GM23338 (cell line): ENCODE measurements at regions not wholly inside any gene's neighbourhood (a gene's known extent, or its start where the extent isn't known, plus 50 kb on each side); places are given as distances from the start of the nearest gene placed in this dataset.

Experiments used
- ATAC-seq: fragments of 200-7000 bp; cut with Tn5 transposase; 3 replicates; pipeline ENCODE4 v1.9.1; 2020
- DNase-seq: peaks from one replicate; pipeline ENCODE4 v3.0.0-alpha.2; 2015; ENCODE audit warnings: low spot score
- H2AFZ ChIP-seq: fragments of 200-600 bp; sonication (generic); 2 replicates; pipeline ENCODE4 v1.8.0; 2016; ENCODE audit warnings: antibody characterized with exemption, mild to moderate bottlenecking, moderate library complexity
- H3F3A ChIP-seq: fragments of 200-600 bp; sonication (generic); replicated peaks from 2 replicates; pipeline ENCODE4 v1.8.0; 2017; ENCODE audit warnings: antibody characterized with exemption, mixed run types, low read depth
- H3K27ac ChIP-seq: fragments of 200-600 bp; sonication (generic); 2 replicates; pipeline ENCODE4 v1.6.1; 2016; ENCODE audit warnings: low read depth
- H3K27me3 ChIP-seq: fragments of 200-600 bp; sonication (generic); 2 replicates; pipeline ENCODE4 v1.8.0; 2016; ENCODE audit warnings: mild to moderate bottlenecking, mixed run types, moderate library complexity; ENCODE audit not compliant: insufficient read depth
- H3K36me3 ChIP-seq: fragments of 200-600 bp; sonication (generic); 2 replicates; pipeline ENCODE4 v1.8.0; 2016; ENCODE audit warnings: mild to moderate bottlenecking; ENCODE audit not compliant: insufficient read depth
- H3K4me1 ChIP-seq: fragments of 200-600 bp; sonication (generic); 2 replicates; pipeline ENCODE4 v1.8.0; 2016; ENCODE audit warnings: mild to moderate bottlenecking, moderate library complexity; ENCODE audit not compliant: insufficient read depth
- H3K4me2 ChIP-seq: fragments of 200-600 bp; sonication (generic); 2 replicates; pipeline ENCODE4 v1.7.1; 2017; ENCODE audit warnings: mixed run types
- H3K4me3 ChIP-seq: fragments of 200-600 bp; sonication (generic); 2 replicates; pipeline ENCODE4 v1.6.1; 2016; ENCODE audit warnings: mixed run types
- H3K79me2 ChIP-seq: fragments of 200-600 bp; sonication (generic); replicated peaks from 2 replicates; pipeline ENCODE4 v1.8.0; 2017; ENCODE audit warnings: mild to moderate bottlenecking; ENCODE audit not compliant: insufficient read depth
- H3K9me2 ChIP-seq: fragments of 200-600 bp; sonication (generic); 2 replicates; pipeline ENCODE4 v1.8.0; 2017; ENCODE audit not compliant: insufficient read depth
- H4K20me1 ChIP-seq: fragments of 200-600 bp; sonication (generic); replicated peaks from 2 replicates; pipeline ENCODE4 v1.8.0; 2017; ENCODE audit warnings: mild to moderate bottlenecking; ENCODE audit not compliant: insufficient read depth
- H3K27ac Mint-ChIP-seq: 2 replicates; pipeline ENCODE4 v1.8.0; 2020; ENCODE audit warnings: inconsistent platforms, mild to moderate bottlenecking, moderate library complexity, mixed read lengths
- H3K27me3 Mint-ChIP-seq: 3 replicates; pipeline ENCODE4 v1.8.0; 2022; ENCODE audit warnings: low read depth, mild to moderate bottlenecking, moderate library complexity, mixed read lengths, inconsistent platforms; ENCODE audit not compliant: insufficient read depth, poor library complexity
- H3K36me3 Mint-ChIP-seq: 3 replicates; pipeline ENCODE4 v1.8.0; 2021; ENCODE audit warnings: low read depth, mild to moderate bottlenecking, inconsistent platforms, moderate library complexity, mixed read lengths
- H3K4me1 Mint-ChIP-seq: 3 replicates; pipeline ENCODE4 v1.8.0; 2020; ENCODE audit warnings: mild to moderate bottlenecking, inconsistent platforms, mixed read lengths
- H3K4me3 Mint-ChIP-seq: 3 replicates; pipeline ENCODE4 v1.8.0; 2021; ENCODE audit warnings: moderate library complexity, mild to moderate bottlenecking, inconsistent platforms, mixed read lengths
- H3K9me3 Mint-ChIP-seq: 3 replicates; pipeline ENCODE4 v1.8.0; 2020; ENCODE audit warnings: moderate library complexity, mild to moderate bottlenecking, inconsistent platforms, mixed read lengths
- CREB1 ChIP-seq: fragments of 250-450 bp; sonication (Bioruptor Pico); IDR thresholded peaks from 2 replicates; pipeline ENCODE4 v1.5.0; 2020; ENCODE audit warnings: low read depth, mild to moderate bottlenecking, moderate library complexity
- JUNB ChIP-seq: IDR thresholded peaks from one replicate; pipeline ENCODE4 v1.6.1; 2016; ENCODE audit warnings: antibody characterized with exemption; ENCODE audit not compliant: unreplicated experiment
- NANOG ChIP-seq: IDR thresholded peaks from 2 replicates; pipeline ENCODE4 v1.6.1; 2016; ENCODE audit warnings: antibody characterized with exemption, borderline replicate concordance
- POLR2AphosphoS5 ChIP-seq: IDR thresholded peaks from 2 replicates; pipeline ENCODE4 v1.6.1; 2016; ENCODE audit warnings: antibody characterized with exemption, low read depth
- STAT1 ChIP-seq: IDR thresholded peaks from one replicate; pipeline ENCODE4 v1.6.1; 2016; ENCODE audit warnings: antibody characterized with exemption; ENCODE audit not compliant: unreplicated experiment
- ZNF114 ChIP-seq: fragments of 250-450 bp; sonication (Bioruptor Pico); IDR thresholded peaks from 2 replicates; pipeline ENCODE4 v1.5.0; 2020; ENCODE audit warnings: mild to moderate bottlenecking, moderate library complexity
- ZNF331 ChIP-seq: fragments of 250-450 bp; sonication (Bioruptor Pico); IDR thresholded peaks from 2 replicates; pipeline ENCODE4 v1.5.0; 2020; ENCODE audit warnings: low read depth, mild to moderate bottlenecking, moderate library complexity
- TF ChIP-seq, protein P1 (sequence below), 2 experiments: fragments of 200-600 bp in 1 of 2; sonication (generic) in 1 of 2; conservative IDR thresholded peaks; 2 replicates each; pipeline versions ENCODE4 v1.5.1 to v1.6.1; 2016 to 2017; ENCODE audit warnings: antibody characterized with exemption in 2 of 2, low read depth in 2 of 2, mild to moderate bottlenecking in 2 of 2, moderate library complexity in 1 of 2
- TF ChIP-seq, protein P2 (sequence below): IDR thresholded peaks from 2 replicates; pipeline ENCODE4 v1.6.1; 2016; ENCODE audit warnings: antibody characterized with exemption
- TF ChIP-seq, protein P3 (sequence below): IDR thresholded peaks from one replicate; pipeline ENCODE4 v1.6.1; 2018; ENCODE audit warnings: antibody characterized with exemption; ENCODE audit not compliant: unreplicated experiment
- TF ChIP-seq, protein P4 (sequence below): fragments of 250-450 bp; sonication (Bioruptor Pico); IDR thresholded peaks from 2 replicates; pipeline ENCODE4 v1.5.0; 2020; ENCODE audit warnings: mild to moderate bottlenecking, moderate library complexity

DNA sequence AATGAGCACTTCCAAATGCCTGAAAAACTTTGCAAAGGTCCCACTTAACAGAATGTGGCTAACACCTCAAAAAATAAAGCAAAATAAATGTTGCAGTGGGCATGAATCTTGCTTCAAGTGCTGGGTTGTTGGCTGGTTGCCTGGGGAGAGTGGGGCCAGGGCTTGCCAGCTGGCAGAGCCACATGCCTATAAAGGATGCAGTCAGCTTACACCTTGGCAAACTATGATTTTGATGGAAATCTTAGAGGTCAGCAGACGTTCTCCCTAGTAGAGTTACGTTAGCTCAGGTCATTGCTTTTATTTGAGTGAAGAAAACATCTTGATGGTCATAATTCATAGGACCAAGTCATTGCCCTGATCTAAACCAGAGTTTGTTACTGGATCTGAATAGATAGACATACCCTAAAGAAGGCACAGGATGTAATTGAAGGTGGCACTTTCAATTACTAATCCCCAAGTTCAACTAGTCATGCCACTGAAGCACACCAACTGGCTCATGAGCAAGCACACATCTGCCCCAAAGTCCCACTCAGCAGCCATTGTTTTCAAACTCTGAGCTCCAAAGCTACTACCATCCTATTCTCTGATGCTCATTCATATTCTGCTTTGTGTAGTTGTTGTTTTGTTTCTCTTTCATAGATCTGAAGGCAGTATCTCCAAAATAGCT, 51.2 kb upstream of the ZSWIM6 start (continued):
- TF ChIP-seq, protein P1, sequence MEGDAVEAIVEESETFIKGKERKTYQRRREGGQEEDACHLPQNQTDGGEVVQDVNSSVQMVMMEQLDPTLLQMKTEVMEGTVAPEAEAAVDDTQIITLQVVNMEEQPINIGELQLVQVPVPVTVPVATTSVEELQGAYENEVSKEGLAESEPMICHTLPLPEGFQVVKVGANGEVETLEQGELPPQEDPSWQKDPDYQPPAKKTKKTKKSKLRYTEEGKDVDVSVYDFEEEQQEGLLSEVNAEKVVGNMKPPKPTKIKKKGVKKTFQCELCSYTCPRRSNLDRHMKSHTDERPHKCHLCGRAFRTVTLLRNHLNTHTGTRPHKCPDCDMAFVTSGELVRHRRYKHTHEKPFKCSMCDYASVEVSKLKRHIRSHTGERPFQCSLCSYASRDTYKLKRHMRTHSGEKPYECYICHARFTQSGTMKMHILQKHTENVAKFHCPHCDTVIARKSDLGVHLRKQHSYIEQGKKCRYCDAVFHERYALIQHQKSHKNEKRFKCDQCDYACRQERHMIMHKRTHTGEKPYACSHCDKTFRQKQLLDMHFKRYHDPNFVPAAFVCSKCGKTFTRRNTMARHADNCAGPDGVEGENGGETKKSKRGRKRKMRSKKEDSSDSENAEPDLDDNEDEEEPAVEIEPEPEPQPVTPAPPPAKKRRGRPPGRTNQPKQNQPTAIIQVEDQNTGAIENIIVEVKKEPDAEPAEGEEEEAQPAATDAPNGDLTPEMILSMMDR (conservative IDR thresholded peaks at IDR 0.05; ENCODE audit: low read depth in 2 of 2) = no peak
- TF ChIP-seq JUNB (no peak), POLR2AphosphoS5 (no peak), ZNF114 (CRISPR knock-in tag) (no peak), ZNF331 (CRISPR knock-in tag) (no peak), NANOG (no peak), STAT1 (no peak), CREB1 (CRISPR knock-in tag) (no peak)
- TF ChIP-seq, protein P2, sequence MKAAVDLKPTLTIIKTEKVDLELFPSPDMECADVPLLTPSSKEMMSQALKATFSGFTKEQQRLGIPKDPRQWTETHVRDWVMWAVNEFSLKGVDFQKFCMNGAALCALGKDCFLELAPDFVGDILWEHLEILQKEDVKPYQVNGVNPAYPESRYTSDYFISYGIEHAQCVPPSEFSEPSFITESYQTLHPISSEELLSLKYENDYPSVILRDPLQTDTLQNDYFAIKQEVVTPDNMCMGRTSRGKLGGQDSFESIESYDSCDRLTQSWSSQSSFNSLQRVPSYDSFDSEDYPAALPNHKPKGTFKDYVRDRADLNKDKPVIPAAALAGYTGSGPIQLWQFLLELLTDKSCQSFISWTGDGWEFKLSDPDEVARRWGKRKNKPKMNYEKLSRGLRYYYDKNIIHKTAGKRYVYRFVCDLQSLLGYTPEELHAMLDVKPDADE = no peak
- TF ChIP-seq, protein P3, sequence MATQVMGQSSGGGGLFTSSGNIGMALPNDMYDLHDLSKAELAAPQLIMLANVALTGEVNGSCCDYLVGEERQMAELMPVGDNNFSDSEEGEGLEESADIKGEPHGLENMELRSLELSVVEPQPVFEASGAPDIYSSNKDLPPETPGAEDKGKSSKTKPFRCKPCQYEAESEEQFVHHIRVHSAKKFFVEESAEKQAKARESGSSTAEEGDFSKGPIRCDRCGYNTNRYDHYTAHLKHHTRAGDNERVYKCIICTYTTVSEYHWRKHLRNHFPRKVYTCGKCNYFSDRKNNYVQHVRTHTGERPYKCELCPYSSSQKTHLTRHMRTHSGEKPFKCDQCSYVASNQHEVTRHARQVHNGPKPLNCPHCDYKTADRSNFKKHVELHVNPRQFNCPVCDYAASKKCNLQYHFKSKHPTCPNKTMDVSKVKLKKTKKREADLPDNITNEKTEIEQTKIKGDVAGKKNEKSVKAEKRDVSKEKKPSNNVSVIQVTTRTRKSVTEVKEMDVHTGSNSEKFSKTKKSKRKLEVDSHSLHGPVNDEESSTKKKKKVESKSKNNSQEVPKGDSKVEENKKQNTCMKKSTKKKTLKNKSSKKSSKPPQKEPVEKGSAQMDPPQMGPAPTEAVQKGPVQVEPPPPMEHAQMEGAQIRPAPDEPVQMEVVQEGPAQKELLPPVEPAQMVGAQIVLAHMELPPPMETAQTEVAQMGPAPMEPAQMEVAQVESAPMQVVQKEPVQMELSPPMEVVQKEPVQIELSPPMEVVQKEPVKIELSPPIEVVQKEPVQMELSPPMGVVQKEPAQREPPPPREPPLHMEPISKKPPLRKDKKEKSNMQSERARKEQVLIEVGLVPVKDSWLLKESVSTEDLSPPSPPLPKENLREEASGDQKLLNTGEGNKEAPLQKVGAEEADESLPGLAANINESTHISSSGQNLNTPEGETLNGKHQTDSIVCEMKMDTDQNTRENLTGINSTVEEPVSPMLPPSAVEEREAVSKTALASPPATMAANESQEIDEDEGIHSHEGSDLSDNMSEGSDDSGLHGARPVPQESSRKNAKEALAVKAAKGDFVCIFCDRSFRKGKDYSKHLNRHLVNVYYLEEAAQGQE = no peak

DNA sequence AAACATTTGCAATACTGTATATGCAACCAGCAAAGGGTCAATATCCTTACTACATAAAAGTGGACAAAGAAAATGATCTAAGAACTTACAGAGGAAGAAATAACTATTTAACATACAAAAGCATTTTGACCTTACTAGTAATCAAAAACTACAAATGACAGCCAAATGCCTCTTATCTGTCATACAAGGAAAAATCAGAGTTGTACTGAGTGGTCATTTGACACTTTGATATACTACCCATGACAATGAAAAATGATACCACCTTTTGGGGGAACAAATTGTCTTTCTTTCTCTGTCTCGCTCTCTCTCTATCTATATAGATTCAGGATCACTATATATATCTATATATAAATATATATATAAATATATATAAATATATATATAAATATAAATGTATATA, 50.4 kb upstream of the ZSWIM6 start:
- H3K4me1 Mint-ChIP-seq = peaks cover 11% of the 10 kb centered on the region
- no peak for ATAC-seq
- H3K27ac Mint-ChIP-seq = no peak overlapping the region
- TF ChIP-seq, protein P4, sequence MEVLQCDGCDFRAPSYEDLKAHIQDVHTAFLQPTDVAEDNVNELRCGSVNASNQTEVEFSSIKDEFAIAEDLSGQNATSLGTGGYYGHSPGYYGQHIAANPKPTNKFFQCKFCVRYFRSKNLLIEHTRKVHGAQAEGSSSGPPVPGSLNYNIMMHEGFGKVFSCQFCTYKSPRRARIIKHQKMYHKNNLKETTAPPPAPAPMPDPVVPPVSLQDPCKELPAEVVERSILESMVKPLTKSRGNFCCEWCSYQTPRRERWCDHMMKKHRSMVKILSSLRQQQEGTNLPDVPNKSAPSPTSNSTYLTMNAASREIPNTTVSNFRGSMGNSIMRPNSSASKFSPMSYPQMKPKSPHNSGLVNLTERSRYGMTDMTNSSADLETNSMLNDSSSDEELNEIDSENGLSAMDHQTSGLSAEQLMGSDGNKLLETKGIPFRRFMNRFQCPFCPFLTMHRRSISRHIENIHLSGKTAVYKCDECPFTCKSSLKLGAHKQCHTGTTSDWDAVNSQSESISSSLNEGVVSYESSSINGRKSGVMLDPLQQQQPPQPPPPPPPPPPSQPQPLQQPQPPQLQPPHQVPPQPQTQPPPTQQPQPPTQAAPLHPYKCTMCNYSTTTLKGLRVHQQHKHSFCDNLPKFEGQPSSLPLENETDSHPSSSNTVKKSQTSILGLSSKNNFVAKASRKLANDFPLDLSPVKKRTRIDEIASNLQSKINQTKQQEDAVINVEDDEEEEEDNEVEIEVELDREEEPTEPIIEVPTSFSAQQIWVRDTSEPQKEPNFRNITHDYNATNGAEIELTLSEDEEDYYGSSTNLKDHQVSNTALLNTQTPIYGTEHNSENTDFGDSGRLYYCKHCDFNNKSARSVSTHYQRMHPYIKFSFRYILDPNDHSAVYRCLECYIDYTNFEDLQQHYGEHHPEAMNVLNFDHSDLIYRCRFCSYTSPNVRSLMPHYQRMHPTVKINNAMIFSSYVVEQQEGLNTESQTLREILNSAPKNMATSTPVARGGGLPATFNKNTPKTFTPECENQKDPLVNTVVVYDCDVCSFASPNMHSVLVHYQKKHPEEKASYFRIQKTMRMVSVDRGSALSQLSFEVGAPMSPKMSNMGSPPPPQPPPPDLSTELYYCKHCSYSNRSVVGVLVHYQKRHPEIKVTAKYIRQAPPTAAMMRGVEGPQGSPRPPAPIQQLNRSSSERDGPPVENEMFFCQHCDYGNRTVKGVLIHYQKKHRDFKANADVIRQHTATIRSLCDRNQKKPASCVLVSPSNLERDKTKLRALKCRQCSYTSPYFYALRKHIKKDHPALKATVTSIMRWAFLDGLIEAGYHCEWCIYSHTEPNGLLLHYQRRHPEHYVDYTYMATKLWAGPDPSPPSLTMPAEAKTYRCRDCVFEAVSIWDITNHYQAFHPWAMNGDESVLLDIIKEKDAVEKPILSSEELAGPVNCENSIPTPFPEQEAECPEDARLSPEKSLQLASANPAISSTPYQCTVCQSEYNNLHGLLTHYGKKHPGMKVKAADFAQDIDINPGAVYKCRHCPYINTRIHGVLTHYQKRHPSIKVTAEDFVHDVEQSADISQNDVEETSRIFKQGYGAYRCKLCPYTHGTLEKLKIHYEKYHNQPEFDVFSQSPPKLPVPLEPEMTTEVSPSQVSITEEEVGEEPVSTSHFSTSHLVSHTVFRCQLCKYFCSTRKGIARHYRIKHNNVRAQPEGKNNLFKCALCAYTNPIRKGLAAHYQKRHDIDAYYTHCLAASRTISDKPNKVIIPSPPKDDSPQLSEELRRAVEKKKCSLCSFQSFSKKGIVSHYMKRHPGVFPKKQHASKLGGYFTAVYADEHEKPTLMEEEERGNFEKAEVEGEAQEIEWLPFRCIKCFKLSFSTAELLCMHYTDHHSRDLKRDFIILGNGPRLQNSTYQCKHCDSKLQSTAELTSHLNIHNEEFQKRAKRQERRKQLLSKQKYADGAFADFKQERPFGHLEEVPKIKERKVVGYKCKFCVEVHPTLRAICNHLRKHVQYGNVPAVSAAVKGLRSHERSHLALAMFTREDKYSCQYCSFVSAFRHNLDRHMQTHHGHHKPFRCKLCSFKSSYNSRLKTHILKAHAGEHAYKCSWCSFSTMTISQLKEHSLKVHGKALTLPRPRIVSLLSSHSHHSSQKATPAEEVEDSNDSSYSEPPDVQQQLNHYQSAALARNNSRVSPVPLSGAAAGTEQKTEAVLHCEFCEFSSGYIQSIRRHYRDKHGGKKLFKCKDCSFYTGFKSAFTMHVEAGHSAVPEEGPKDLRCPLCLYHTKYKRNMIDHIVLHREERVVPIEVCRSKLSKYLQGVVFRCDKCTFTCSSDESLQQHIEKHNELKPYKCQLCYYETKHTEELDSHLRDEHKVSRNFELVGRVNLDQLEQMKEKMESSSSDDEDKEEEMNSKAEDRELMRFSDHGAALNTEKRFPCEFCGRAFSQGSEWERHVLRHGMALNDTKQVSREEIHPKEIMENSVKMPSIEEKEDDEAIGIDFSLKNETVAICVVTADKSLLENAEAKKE (CRISPR knock-in tag) = no peak
- TF ChIP-seq ZNF114 (CRISPR knock-in tag) = no peak
- TF ChIP-seq, protein P2 = no peak
- TF ChIP-seq NANOG = no peak

More for the DNA sequence above, 50.4 kb upstream of the ZSWIM6 start:
- Histone ChIP-seq H3K79me2 (no peaks in the 10 kb centered on the region), H3K27me3 (no peaks in the 10 kb centered on the region), H2AFZ (no peak overlapping the region), H3K36me3 (no peaks in the 10 kb centered on the region), H3K4me2 (no peak overlapping the region), H3K27ac (no peak overlapping the region), H3K9me2 (no peaks in the 10 kb centered on the region), H4K20me1 (no peaks in the 10 kb centered on the region), H3F3A (no peaks in the 10 kb centered on the region), H3K4me3 (no peak overlapping the region), H3K4me1 (0 out of 2 replicates have a peak, but pooled peaks cover 4% of the 10 kb centered on the region)
- Mint-ChIP-seq H3K4me3 (no peak overlapping the region), H3K36me3 (no peaks in the 10 kb centered on the region), H3K27me3 (peaks cover 5% of the 10 kb centered on the region), H3K9me3 (no peaks in the 10 kb centered on the region)
- no peak for DNase-seq
